Cerebellar cortex (tissue), 1 donor: ENCODE measurements at regions not wholly inside any gene's neighbourhood (a gene's known extent, or its start where the extent isn't known, plus 50 kb on each side); places are given as distances from the start of the nearest gene placed in this dataset.

Source experiments
- DNase-seq: peaks from one replicate; pipeline ENCODE4 v3.0.0-alpha.2; 2015; ENCODE audit warnings: low spot score

- DNase-seq = no peak
Measured at GRCh38 chr2:107025291-107025857, 139.4 kb upstream of the ST6GAL2 start.

GRCh38 chr2:107025869-107026380, 140.0 kb upstream of the ST6GAL2 start:
- no peak for DNase-seq

- no peak for DNase-seq
Measured at GRCh38 chr2:107027205-107027604, 141.2 kb upstream of the ST6GAL2 start.

- no peak for DNase-seq
Measured at GRCh38 chr2:107027810-107028209, 141.8 kb upstream of the ST6GAL2 start.

GRCh38 chr2:107028661-107029060, 142.7 kb upstream of the ST6GAL2 start:
- DNase-seq = no peak

- no peak for DNase-seq
Measured at GRCh38 chr2:107036293-107036692, 150.3 kb upstream of the ST6GAL2 start.

- DNase-seq = no peak
Measured at GRCh38 chr2:107062173-107062572, 176.2 kb upstream of the ST6GAL2 start.

GRCh38 chr2:107062599-107063220, 176.7 kb upstream of the ST6GAL2 start:
- no peak for DNase-seq

- DNase-seq = no peak
Measured at GRCh38 chr2:107063228-107063627, 177.3 kb upstream of the ST6GAL2 start.

GRCh38 chr2:107064750-107065149, 178.8 kb upstream of the ST6GAL2 start:
- no peak for DNase-seq

- no peak for DNase-seq
Measured at GRCh38 chr2:107068069-107068916, 182.3 kb upstream of the ST6GAL2 start.

- DNase-seq = no peak
Measured at GRCh38 chr2:107069890-107070289, 183.9 kb upstream of the ST6GAL2 start.

- no peak for DNase-seq
Measured at GRCh38 chr2:107072150-107072940, 186.4 kb upstream of the ST6GAL2 start.

GRCh38 chr2:107078584-107078983, 192.6 kb upstream of the ST6GAL2 start:
- no peak for DNase-seq

- DNase-seq = no peak
Measured at GRCh38 chr2:107086497-107086896, 200.5 kb upstream of the ST6GAL2 start.

- no peak for DNase-seq
Measured at GRCh38 chr2:107088156-107088555, 202.2 kb upstream of the ST6GAL2 start.

- no peak for DNase-seq
Measured at GRCh38 chr2:107091163-107091864, 205.3 kb upstream of the ST6GAL2 start.

- no peak for DNase-seq
Measured at GRCh38 chr2:107093426-107093957, 207.5 kb upstream of the ST6GAL2 start.

- peak; percentile 5 for DNase-seq
Measured at GRCh38 chr2:107094450-107094986, 208.6 kb upstream of the ST6GAL2 start.

- DNase-seq = no peak
Measured at GRCh38 chr2:107102176-107102575, 216.2 kb upstream of the ST6GAL2 start.

GRCh38 chr2:107107351-107107750, 221.4 kb upstream of the ST6GAL2 start:
- no peak for DNase-seq
